RKO (cell line): ENCODE measurements at regions not wholly inside any gene's neighbourhood (a gene's known extent, or its start where the extent isn't known, plus 50 kb on each side); places are given as distances from the start of the nearest gene placed in this dataset.

Experiments
- DNase-seq: peaks from one replicate; pipeline ENCODE4 v3.0.0-alpha.2; 2016; ENCODE audit warnings: low spot score

GRCh38 chr13:65881561-65882155, 1348.5 kb downstream of the PCDH9 start:
- no peak for DNase-seq

- no peak for DNase-seq
Measured at GRCh38 chr13:65875031-65875430, 1355.1 kb downstream of the PCDH9 start.

GRCh38 chr13:65872448-65872847, 1357.7 kb downstream of the PCDH9 start:
- DNase-seq, result no peak

- no peak for DNase-seq
Measured at GRCh38 chr13:65868884-65869283, 1361.3 kb downstream of the PCDH9 start.

GRCh38 chr13:65868099-65868498, 1362.0 kb downstream of the PCDH9 start:
- DNase-seq, result no peak

- no peak for DNase-seq
Measured at GRCh38 chr13:65866138-65866537, 1364.0 kb downstream of the PCDH9 start.

- DNase-seq, result no peak
Measured at GRCh38 chr13:65865206-65865605, 1364.9 kb downstream of the PCDH9 start.

- DNase-seq, result no peak
Measured at GRCh38 chr13:65864039-65864438, 1366.1 kb downstream of the PCDH9 start.

- no peak for DNase-seq
Measured at GRCh38 chr13:65860306-65860705, 1369.8 kb downstream of the PCDH9 start.

GRCh38 chr13:65857942-65858565, 1372.1 kb downstream of the PCDH9 start:
- DNase-seq, result peak; percentile 3

- no peak for DNase-seq
Measured at GRCh38 chr13:65856431-65856830, 1373.7 kb downstream of the PCDH9 start.

GRCh38 chr13:65855242-65855805, 1374.8 kb downstream of the PCDH9 start:
- no peak for DNase-seq

- no peak for DNase-seq
Measured at GRCh38 chr13:65854431-65854830, 1375.7 kb downstream of the PCDH9 start.

GRCh38 chr13:65844266-65844841, 1385.8 kb downstream of the PCDH9 start:
- no peak for DNase-seq

- DNase-seq, result no peak
Measured at GRCh38 chr13:65843314-65843731, 1386.8 kb downstream of the PCDH9 start.

- DNase-seq, result no peak
Measured at GRCh38 chr13:65841156-65841555, 1389.0 kb downstream of the PCDH9 start.

- no peak for DNase-seq
Measured at GRCh38 chr13:65836066-65836465, 1394.1 kb downstream of the PCDH9 start.

GRCh38 chr13:65834897-65835296, 1395.2 kb downstream of the PCDH9 start:
- DNase-seq, result no peak

GRCh38 chr13:65830411-65831205, 1399.5 kb downstream of the PCDH9 start:
- no peak for DNase-seq

GRCh38 chr13:65829241-65830008, 1400.7 kb downstream of the PCDH9 start:
- no peak for DNase-seq

- no peak for DNase-seq
Measured at GRCh38 chr13:65826657-65827056, 1403.5 kb downstream of the PCDH9 start.

- no peak for DNase-seq
Measured at GRCh38 chr13:65825039-65825438, 1405.1 kb downstream of the PCDH9 start.
